ENCODE measurements at regions not wholly inside any gene's neighbourhood (a gene's known extent, or its start where the extent isn't known, plus 50 kb on each side); places are given as distances from the start of the nearest gene placed in this dataset.
"Not testable (repeated sequence)": the region's sequence is repeated elsewhere in the genome, so short reads cannot be mapped to it uniquely, and the experiment has no call there.

GRCh38 chr2:7430421-7430868 lies 513.2 kb downstream of the RNF144A start:
- Histone ChIP-seq H3K4me1 (ENCODE audit: control insufficient read depth, insufficient read depth, low read length, poor library complexity, severe bottlenecking) (peaks cover 7% of the 10 kb centered on the region), H3K27ac (ENCODE audit: insufficient read depth, low read length, poor library complexity, severe bottlenecking) (no peak overlapping the region), H3K4me3 (ENCODE audit: insufficient read depth, low read depth, low read length, poor library complexity, severe bottlenecking) (peak overlapping the region; percentile 48), H3K36me3 (ENCODE audit: control insufficient read depth, insufficient read depth, low read length) (no peaks in the 10 kb centered on the region), H3K27me3 (replicated peaks; ENCODE audit: control insufficient read depth, insufficient read depth, low read length, poor library complexity, severe bottlenecking) (no peaks in the 10 kb centered on the region), H3K9me3 (ENCODE audit: control insufficient read depth, low read length) (no peaks in the 10 kb centered on the region)
- no peak for DNase-seq

GRCh38 chr2:7430869-7431641 lies 513.8 kb downstream of the RNF144A start:
- H3K27ac ChIP-seq (ENCODE audit: insufficient read depth, low read length, poor library complexity, severe bottlenecking), result no peak overlapping the region
- H3K4me3 ChIP-seq (ENCODE audit: insufficient read depth, low read depth, low read length, poor library complexity, severe bottlenecking), result peak overlapping the region; percentile 48
- peaks cover 7% of the 10 kb centered on the region for H3K4me1 ChIP-seq (ENCODE audit: control insufficient read depth, insufficient read depth, low read length, poor library complexity, severe bottlenecking)
- DNase-seq, result no peak
- H3K36me3 ChIP-seq (ENCODE audit: control insufficient read depth, insufficient read depth, low read length), result no peaks in the 10 kb centered on the region
- H3K27me3 ChIP-seq (replicated peaks; ENCODE audit: control insufficient read depth, insufficient read depth, low read length, poor library complexity, severe bottlenecking), result no peaks in the 10 kb centered on the region
- no peaks in the 10 kb centered on the region for H3K9me3 ChIP-seq (ENCODE audit: control insufficient read depth, low read length)

- Histone ChIP-seq H3K9me3 (ENCODE audit: control insufficient read depth, low read length) (no peaks in the 10 kb centered on the region), H3K27ac (ENCODE audit: insufficient read depth, low read length, poor library complexity, severe bottlenecking) (no peak overlapping the region), H3K27me3 (replicated peaks; ENCODE audit: control insufficient read depth, insufficient read depth, low read length, poor library complexity, severe bottlenecking) (no peaks in the 10 kb centered on the region), H3K4me3 (ENCODE audit: insufficient read depth, low read depth, low read length, poor library complexity, severe bottlenecking) (no peak overlapping the region), H3K4me1 (ENCODE audit: control insufficient read depth, insufficient read depth, low read length, poor library complexity, severe bottlenecking) (peaks cover 7% of the 10 kb centered on the region), H3K36me3 (ENCODE audit: control insufficient read depth, insufficient read depth, low read length) (no peaks in the 10 kb centered on the region)
- no peak for DNase-seq
These were observed 515.2 kb downstream of the RNF144A start for GRCh38 chr2:7432436-7432835.

- no peak overlapping the region for H3K4me3 ChIP-seq (ENCODE audit: insufficient read depth, low read depth, low read length, poor library complexity, severe bottlenecking)
- DNase-seq, result no peak
- H3K9me3 ChIP-seq (ENCODE audit: control insufficient read depth, low read length), result no peaks in the 10 kb centered on the region
- H3K27me3 ChIP-seq (replicated peaks; ENCODE audit: control insufficient read depth, insufficient read depth, low read length, poor library complexity, severe bottlenecking), result no peaks in the 10 kb centered on the region
- H3K4me1 ChIP-seq (ENCODE audit: control insufficient read depth, insufficient read depth, low read length, poor library complexity, severe bottlenecking), result no peaks in the 10 kb centered on the region
- H3K36me3 ChIP-seq (ENCODE audit: control insufficient read depth, insufficient read depth, low read length), result no peaks in the 10 kb centered on the region
- H3K27ac ChIP-seq (ENCODE audit: insufficient read depth, low read length, poor library complexity, severe bottlenecking), result no peak overlapping the region
These were observed 519.1 kb downstream of the RNF144A start for GRCh38 chr2:7436096-7436906.

GRCh38 chr2:7437141-7437540 lies 519.9 kb downstream of the RNF144A start:
- H3K36me3 ChIP-seq (ENCODE audit: control insufficient read depth, insufficient read depth, low read length), result no peaks in the 10 kb centered on the region
- H3K4me3 ChIP-seq (ENCODE audit: insufficient read depth, low read depth, low read length, poor library complexity, severe bottlenecking), result no peak overlapping the region
- no peak overlapping the region for H3K27ac ChIP-seq (ENCODE audit: insufficient read depth, low read length, poor library complexity, severe bottlenecking)
- no peaks in the 10 kb centered on the region for H3K27me3 ChIP-seq (replicated peaks; ENCODE audit: control insufficient read depth, insufficient read depth, low read length, poor library complexity, severe bottlenecking)
- H3K4me1 ChIP-seq (ENCODE audit: control insufficient read depth, insufficient read depth, low read length, poor library complexity, severe bottlenecking), result no peaks in the 10 kb centered on the region
- DNase-seq, result no peak
- H3K9me3 ChIP-seq (ENCODE audit: control insufficient read depth, low read length), result no peaks in the 10 kb centered on the region

- no peaks in the 10 kb centered on the region for H3K4me1 ChIP-seq (ENCODE audit: control insufficient read depth, insufficient read depth, low read length, poor library complexity, severe bottlenecking)
- H3K36me3 ChIP-seq (ENCODE audit: control insufficient read depth, insufficient read depth, low read length), result no peaks in the 10 kb centered on the region
- no peak overlapping the region for H3K27ac ChIP-seq (ENCODE audit: insufficient read depth, low read length, poor library complexity, severe bottlenecking)
- H3K27me3 ChIP-seq (replicated peaks; ENCODE audit: control insufficient read depth, insufficient read depth, low read length, poor library complexity, severe bottlenecking), result no peaks in the 10 kb centered on the region
- no peak overlapping the region for H3K4me3 ChIP-seq (ENCODE audit: insufficient read depth, low read depth, low read length, poor library complexity, severe bottlenecking)
- no peak for DNase-seq
- H3K9me3 ChIP-seq (ENCODE audit: control insufficient read depth, low read length), result no peaks in the 10 kb centered on the region
These were observed 520.8 kb downstream of the RNF144A start for GRCh38 chr2:7437716-7438632.

GRCh38 chr2:7438855-7439254 lies 521.6 kb downstream of the RNF144A start:
- Histone ChIP-seq H3K27me3 (replicated peaks; ENCODE audit: control insufficient read depth, insufficient read depth, low read length, poor library complexity, severe bottlenecking) (no peaks in the 10 kb centered on the region), H3K27ac (ENCODE audit: insufficient read depth, low read length, poor library complexity, severe bottlenecking) (no peak overlapping the region), H3K4me1 (ENCODE audit: control insufficient read depth, insufficient read depth, low read length, poor library complexity, severe bottlenecking) (no peaks in the 10 kb centered on the region), H3K9me3 (ENCODE audit: control insufficient read depth, low read length) (no peaks in the 10 kb centered on the region), H3K4me3 (ENCODE audit: insufficient read depth, low read depth, low read length, poor library complexity, severe bottlenecking) (no peak overlapping the region), H3K36me3 (ENCODE audit: control insufficient read depth, insufficient read depth, low read length) (no peaks in the 10 kb centered on the region)
- no peak for DNase-seq

GRCh38 chr2:7440977-7441376 lies 523.8 kb downstream of the RNF144A start:
- no peaks in the 10 kb centered on the region for H3K27me3 ChIP-seq (replicated peaks; ENCODE audit: control insufficient read depth, insufficient read depth, low read length, poor library complexity, severe bottlenecking)
- no peak for DNase-seq
- no peak overlapping the region for H3K27ac ChIP-seq (ENCODE audit: insufficient read depth, low read length, poor library complexity, severe bottlenecking)
- H3K4me3 ChIP-seq (ENCODE audit: insufficient read depth, low read depth, low read length, poor library complexity, severe bottlenecking), result no peak overlapping the region
- H3K9me3 ChIP-seq (ENCODE audit: control insufficient read depth, low read length), result no peaks in the 10 kb centered on the region
- H3K36me3 ChIP-seq (ENCODE audit: control insufficient read depth, insufficient read depth, low read length), result no peaks in the 10 kb centered on the region
- no peaks in the 10 kb centered on the region for H3K4me1 ChIP-seq (ENCODE audit: control insufficient read depth, insufficient read depth, low read length, poor library complexity, severe bottlenecking)

GRCh38 chr2:7441841-7442240 lies 524.6 kb downstream of the RNF144A start:
- H3K27ac ChIP-seq (ENCODE audit: insufficient read depth, low read length, poor library complexity, severe bottlenecking); H3K36me3 ChIP-seq (ENCODE audit: control insufficient read depth, insufficient read depth, low read length); H3K4me1 ChIP-seq (ENCODE audit: control insufficient read depth, insufficient read depth, low read length, poor library complexity, severe bottlenecking); H3K9me3 ChIP-seq (ENCODE audit: control insufficient read depth, low read length); H3K27me3 ChIP-seq (replicated peaks; ENCODE audit: control insufficient read depth, insufficient read depth, low read length, poor library complexity, severe bottlenecking); DNase-seq; H3K4me3 ChIP-seq (ENCODE audit: insufficient read depth, low read depth, low read length, poor library complexity, severe bottlenecking): not testable (repeated sequence)

Measured in effector memory CD4-positive, alpha-beta T cell (primary cell).